ENCODE measurements at regions not wholly inside any gene's neighbourhood (a gene's known extent, or its start where the extent isn't known, plus 50 kb on each side); places are given as distances from the start of the nearest gene placed in this dataset.

DNA sequence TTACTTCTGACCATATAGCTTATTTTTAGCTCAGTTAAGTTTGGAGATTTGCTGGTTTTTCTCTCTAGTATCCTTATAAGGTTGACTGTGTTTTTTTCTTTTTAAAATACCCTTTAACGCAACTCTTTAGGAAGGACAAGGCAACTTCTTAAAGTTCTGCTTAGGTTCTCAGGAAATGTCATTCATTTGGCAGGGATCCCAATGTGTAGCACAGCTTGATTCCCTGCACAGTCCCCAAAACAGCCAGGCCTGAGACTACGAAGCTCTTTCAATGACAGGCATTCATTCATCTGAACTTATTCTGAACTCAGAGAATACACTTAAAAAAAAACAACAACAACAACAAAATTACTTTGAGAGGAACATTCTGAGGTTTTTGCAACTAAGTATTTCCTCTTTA is 1765.8 kb downstream of the PCDH7 start:
- TF ChIP-seq TAF1 (IDR thresholded peaks at IDR 0.05; ENCODE audit: borderline replicate concordance, low read depth, low read length) (no peak), POLR2A (IDR thresholded peaks at IDR 0.05; ENCODE audit: low read depth, low read length) (no peak), POLR2AphosphoS5 (IDR thresholded peaks at IDR 0.05; ENCODE audit: low read depth, low read length) (no peak)
